CD4-positive, alpha-beta T cell treated with Interleukin-15 for 1 hour (primary cell): ENCODE measurements at regions not wholly inside any gene's neighbourhood (a gene's known extent, or its start where the extent isn't known, plus 50 kb on each side); places are given as distances from the start of the nearest gene placed in this dataset.

Source experiments
- DNase-seq: peaks from one replicate; pipeline ENCODE4 v3.0.0-alpha.2; 2020

DNA sequence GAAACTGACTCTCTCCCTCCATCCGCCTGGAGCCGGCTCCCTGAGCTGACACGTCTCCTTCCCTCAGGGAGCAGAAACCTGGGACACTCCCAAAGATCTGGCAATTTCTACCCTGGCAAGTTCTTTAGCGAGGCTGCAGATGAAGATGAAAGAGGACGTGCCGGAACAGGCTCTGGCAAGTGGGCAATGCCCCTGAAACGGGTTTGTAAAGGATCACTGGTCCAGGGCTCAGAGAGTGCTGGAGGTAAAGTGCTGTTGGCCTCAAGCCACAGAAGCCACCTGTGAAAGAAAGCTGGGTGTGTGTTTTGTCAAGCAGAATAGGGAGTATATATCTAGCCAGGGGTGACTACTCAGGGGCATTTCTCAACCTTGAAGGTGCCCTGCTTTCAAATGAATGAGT, 131.4 kb upstream of the ATP6AP2 start:
- no peak for DNase-seq

- DNase-seq, result no peak
Measured at GRCh38 chrX:40448793-40449192, 132.0 kb upstream of the ATP6AP2 start.

DNA sequence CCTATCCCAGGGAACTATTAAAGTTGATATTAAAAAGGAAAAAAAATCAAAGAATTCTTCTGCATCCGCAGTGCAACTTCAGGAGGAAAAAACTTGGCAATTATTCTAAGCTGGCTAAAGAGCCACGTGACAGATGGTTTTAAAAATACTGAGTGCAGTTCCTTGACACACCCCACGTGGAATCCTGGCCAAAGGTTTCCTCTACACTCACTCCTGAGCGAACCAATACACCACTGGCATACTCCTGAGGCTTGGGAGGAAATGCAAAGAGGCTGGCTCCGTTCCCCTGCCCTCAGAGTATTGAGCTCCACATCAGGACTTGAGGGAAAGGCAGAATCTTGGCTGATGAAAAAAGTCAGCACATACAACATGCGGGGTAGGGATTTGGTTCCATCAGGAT, 133.8 kb upstream of the ATP6AP2 start:
- no peak for DNase-seq

DNA sequence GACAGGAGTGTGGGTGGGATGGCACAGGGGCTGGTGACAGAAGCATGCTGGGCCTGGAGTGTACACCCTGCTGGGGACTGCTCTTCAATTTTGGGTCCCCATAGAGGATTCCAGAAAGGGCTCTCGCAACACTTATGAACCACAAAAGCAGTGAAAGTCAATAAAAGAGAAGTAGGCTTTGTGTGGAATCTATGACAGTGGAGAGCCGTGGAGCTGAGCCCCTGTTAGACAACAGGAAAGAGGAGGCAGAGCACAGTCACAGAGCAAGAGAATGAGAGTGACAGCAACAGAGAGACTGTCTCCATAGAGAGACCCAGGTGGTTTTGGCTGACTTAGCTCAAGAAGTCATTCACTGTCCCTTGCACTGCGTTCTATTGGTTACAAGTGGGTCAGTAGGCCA, 135.1 kb upstream of the ATP6AP2 start:
- no peak for DNase-seq

- DNase-seq, result no peak
Measured at GRCh38 chrX:40444798-40445496, 135.8 kb upstream of the ATP6AP2 start.

DNA sequence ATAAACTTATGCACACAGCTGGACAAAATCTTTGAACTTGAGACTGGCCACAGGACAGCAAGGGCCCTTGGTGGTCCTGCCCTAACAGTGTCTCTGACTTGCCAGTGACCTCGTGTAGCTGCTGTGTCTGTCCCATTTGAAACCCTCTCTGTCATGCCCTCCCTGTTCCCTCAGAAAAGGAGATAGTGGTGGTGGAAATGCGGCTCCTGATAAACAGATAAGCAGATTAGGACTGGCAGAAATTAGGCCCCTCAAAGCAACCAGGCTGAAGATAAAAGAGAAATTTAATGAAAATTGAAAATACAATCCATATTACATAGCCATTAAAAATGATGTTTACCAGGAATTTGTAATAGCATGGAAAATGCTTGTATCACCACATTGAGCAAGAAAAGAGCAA, 136.6 kb upstream of the ATP6AP2 start:
- DNase-seq, result no peak

GRCh38 chrX:40440866-40441265, 139.9 kb upstream of the ATP6AP2 start:
- DNase-seq, result no peak

- DNase-seq, result no peak
Measured at GRCh38 chrX:40439625-40440532, 140.9 kb upstream of the ATP6AP2 start.

DNA sequence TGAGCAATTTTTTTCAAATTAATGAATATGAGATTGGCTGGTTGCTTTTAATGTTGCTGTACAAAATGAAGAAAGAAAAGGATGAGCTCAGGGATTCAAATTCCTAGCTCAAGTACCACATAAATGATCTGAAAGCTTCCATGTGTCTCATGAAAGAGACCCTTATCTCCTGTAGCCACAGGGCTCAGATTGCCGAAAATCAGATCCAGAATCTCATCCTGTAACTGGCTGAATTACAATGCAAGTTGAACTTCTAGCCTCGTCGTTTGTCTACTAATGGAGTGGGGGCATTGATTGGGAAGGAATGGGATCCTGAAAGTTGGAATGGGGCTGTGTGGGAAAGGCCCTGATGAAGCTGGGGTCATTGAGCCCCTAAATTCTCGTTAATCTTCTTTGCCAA, 143.4 kb upstream of the ATP6AP2 start:
- no peak for DNase-seq

DNA sequence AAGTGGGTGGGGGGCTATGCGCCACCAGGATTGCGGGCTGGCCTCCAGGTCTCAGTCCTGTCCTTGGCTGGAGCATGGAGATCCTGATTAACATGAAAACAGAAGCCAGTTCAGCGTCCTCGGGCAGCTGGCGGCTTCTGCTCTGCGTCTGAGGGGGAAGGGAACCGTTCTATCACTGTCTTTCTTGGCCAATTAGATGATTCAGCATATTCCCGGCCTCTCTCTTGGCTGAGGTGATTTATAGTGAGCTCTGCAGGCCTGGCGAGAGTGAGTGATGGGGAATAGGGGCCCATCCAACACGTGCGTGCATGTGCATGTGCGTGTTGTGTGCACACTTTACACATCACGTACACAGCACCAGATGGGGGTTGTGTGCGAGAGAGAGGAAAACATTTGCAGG, 145.8 kb upstream of the ATP6AP2 start:
- peak; percentile 23 for DNase-seq

DNA sequence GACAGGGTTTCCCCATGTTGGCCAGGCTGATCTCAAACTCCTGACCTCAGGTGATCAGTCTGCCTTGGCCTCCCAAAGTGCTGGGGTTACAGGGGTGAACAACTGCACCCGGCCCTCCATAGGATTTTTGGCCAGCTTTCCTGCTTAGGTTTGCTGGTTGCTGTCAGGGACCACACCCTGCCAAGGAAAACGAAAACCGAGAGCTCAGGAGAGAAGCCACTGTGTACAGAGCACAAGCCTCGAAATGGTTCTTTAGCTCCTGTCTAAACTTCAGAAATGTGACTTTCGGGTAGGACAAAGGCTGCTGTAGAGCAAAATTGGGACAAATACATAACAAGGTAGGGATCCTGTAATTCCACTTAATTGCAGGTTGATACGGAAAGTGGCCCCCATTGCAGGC, 146.3 kb upstream of the ATP6AP2 start:
- no peak for DNase-seq

DNA sequence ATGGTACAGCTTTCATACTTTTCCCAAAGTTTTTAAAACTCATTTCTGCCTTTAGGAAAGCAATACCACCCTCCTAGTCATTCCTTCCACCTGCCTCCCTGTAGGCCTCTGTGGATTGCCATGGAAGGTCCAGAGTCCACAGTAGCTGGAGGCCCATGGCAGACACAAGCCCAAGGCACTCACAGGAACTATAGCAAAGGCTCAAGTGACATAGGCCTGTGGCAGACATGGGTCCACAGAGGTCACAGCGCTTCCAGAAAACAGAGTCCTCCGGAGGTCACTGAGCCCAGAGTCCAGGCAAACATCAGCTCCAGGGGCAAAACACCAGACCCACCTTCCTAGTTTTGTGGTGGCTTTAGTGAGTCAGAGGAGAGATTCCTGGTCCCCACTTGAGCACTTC, 147.6 kb upstream of the ATP6AP2 start:
- no peak for DNase-seq

DNA sequence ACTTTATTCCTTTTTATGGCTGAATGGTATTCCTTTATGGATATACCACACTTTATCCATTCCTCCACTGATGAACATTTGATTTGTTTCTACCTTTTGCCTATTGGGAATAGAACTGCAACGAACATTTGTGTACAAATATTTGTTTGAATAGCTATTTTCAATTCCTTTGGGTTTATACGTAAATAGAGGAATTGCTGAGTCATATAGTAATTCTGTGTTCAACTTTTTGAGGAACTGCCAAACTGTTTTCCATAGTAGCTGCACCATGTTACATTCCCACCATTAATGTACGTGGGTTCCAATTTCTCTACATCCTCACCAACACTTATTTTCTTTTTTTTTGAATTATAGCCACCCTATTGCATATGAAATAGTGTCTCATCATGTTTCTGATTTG, 156.5 kb upstream of the ATP6AP2 start:
- no peak for DNase-seq

DNA sequence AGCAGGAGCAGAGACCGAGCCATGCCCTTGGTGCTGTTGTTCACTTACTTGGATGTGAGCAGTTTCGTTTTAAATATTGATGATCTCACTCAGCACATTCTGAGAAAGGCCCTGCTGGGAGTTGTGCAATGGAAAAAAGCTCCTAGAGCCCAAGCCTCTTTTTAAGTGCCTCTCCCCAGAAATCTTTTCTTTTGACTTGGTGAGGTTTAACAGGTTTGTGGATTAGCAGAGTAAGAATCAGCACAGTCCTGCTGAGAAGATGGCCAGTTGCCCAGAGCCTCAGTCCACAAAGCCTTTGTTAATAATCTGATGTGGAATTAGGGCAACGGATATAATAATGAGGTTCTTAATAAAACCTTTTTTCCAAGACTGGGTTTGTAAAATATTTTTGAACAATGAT, 157.5 kb upstream of the ATP6AP2 start:
- no peak for DNase-seq

DNA sequence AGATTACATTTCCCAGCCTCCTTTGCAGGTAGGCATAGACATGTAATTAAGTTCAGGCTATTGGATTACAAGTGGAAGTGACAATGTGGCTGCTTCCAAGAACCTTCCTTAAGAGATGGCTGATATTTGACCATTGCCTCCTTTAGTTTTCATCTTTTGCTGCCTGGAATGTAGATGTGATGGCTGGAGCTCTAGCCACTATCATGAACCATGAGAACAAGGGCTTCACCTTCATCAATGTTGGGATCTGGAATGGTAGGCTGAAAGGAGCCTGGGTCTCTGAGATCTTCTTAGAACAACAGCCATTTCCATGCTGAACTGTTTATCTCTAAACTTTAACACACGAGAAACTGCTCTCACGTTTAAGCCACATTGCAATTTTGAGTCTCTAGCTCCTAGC, 158.7 kb upstream of the ATP6AP2 start:
- DNase-seq, result no peak

DNA sequence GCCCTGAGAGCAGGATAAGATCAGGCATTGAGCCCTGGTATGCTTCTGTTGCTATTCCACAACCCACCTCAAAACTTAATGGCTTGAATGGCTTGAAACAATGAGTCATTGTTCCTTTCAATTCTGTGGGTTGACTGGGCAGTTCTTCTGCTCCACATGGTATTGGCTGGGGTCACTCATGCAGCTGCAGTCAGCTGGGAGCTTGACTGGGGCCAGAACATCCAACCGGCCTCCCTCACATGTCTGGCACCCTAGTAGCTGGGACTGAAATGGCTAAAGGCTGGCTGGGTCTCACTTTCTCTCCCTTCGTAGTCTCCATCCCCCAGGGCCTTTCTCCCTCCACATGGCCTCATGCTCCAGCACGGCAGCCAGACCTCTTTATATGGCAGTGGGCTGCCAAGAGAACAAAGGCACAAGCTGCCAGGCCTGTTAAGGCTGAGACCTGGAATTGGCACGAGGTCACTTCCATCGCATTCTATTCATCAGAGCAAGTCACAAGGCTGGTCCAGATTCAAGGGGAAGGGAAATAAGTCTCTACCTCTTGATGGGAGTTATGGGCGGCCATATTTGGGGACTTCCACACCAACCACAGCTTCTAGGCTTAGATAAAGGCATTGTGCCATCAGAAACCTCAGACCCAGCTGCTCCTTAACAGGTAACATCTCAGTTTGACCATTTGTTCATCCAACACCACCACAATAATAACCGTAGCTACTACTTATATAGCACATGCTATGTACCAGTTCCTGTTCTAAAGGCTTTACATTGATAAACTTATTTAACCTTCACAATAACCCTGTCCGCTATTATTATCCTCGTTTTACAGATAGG, 159.7 kb upstream of the ATP6AP2 start:
- no peak for DNase-seq

GRCh38 chrX:40418813-40419195, 162.0 kb upstream of the ATP6AP2 start:
- DNase-seq, result no peak

DNA sequence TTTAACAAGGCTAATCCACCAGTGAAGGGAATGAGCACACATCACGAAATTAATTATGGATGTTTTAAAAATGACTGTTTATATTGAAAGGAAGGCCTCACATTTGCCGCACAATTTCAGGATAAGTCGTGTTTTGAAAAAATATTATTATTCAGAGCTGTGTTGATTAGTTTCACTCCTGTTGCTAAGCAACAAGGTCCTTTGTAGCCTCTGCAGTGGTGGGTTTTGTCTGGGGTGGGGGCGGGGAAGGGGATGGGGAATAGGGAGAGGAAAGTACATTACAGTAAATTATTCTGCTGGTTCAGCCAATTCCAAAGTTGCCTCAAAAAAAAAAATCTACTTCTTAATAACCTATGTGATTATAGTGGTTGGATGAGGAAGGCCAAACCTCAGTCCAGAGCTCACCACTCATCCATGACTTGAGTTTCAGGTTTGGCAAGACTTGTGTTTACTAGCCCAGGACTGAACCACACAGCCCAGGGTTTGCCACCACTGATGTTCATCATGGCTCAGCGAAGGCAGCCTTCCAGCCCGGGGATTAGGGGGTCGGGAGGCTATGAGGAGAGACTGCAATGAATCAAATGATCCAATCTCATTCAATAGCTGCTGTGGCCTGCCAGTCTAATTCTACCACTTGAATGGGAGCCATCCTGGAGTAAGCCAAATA, 162.5 kb upstream of the ATP6AP2 start:
- no peak for DNase-seq

- no peak for DNase-seq
Measured at GRCh38 chrX:40415675-40416074, 165.1 kb upstream of the ATP6AP2 start.

- no peak for DNase-seq
Measured at GRCh38 chrX:40414335-40414734, 166.4 kb upstream of the ATP6AP2 start.

- no peak for DNase-seq
Measured at GRCh38 chrX:40411340-40412111, 169.2 kb upstream of the ATP6AP2 start.

- DNase-seq, result no peak
Measured at GRCh38 chrX:40410859-40411258, 169.9 kb upstream of the ATP6AP2 start.
